ENCODE measurements at regions not wholly inside any gene's neighbourhood (a gene's known extent, or its start where the extent isn't known, plus 50 kb on each side); places are given as distances from the start of the nearest gene placed in this dataset.
"Not testable (repeated sequence)": the region's sequence is repeated elsewhere in the genome, so short reads cannot be mapped to it uniquely, and the experiment has no call there.

- no peak for DNase-seq
Observed at GRCh38 chr21:22311741-22312462, 1313.7 kb downstream of the NCAM2 start.

- DNase-seq = no peak
Observed at GRCh38 chr21:22314963-22315362, 1316.8 kb downstream of the NCAM2 start.

- DNase-seq = no peak
Observed at GRCh38 chr21:22319435-22319834, 1321.2 kb downstream of the NCAM2 start.

GRCh38 chr21:22342889-22343288, 1344.7 kb downstream of the NCAM2 start:
- DNase-seq = no peak

GRCh38 chr21:22343303-22343702, 1345.1 kb downstream of the NCAM2 start:
- no peak for DNase-seq

- no peak for DNase-seq
Observed at GRCh38 chr21:22343721-22344120, 1345.5 kb downstream of the NCAM2 start.

- DNase-seq = no peak
Observed at GRCh38 chr21:22345624-22346023, 1347.4 kb downstream of the NCAM2 start.

- DNase-seq = no peak
Observed at GRCh38 chr21:22346576-22346975, 1348.4 kb downstream of the NCAM2 start.

GRCh38 chr21:22351076-22351475, 1352.9 kb downstream of the NCAM2 start:
- no peak for DNase-seq

GRCh38 chr21:22352088-22352487, 1353.9 kb downstream of the NCAM2 start:
- no peak for DNase-seq

- DNase-seq = no peak
Observed at GRCh38 chr21:22355949-22356348, 1357.7 kb downstream of the NCAM2 start.

GRCh38 chr21:22356663-22357062, 1358.5 kb downstream of the NCAM2 start:
- no peak for DNase-seq

GRCh38 chr21:22359599-22359998, 1361.4 kb downstream of the NCAM2 start:
- DNase-seq = not testable (repeated sequence)

GRCh38 chr21:22363504-22363903, 1365.3 kb downstream of the NCAM2 start:
- no peak for DNase-seq

GRCh38 chr21:22364163-22364562, 1366.0 kb downstream of the NCAM2 start:
- no peak for DNase-seq

GRCh38 chr21:22374218-22374969, 1376.2 kb downstream of the NCAM2 start:
- no peak for DNase-seq

- not testable (repeated sequence) for DNase-seq
Observed at GRCh38 chr21:22377795-22378194, 1379.6 kb downstream of the NCAM2 start.

- DNase-seq = no peak
Observed at GRCh38 chr21:22393324-22393723, 1395.1 kb downstream of the NCAM2 start.

GRCh38 chr21:22395965-22396364, 1397.8 kb downstream of the NCAM2 start:
- no peak for DNase-seq

GRCh38 chr21:22399681-22400514, 1401.7 kb downstream of the NCAM2 start:
- DNase-seq = no peak

GRCh38 chr21:22409571-22409970, 1411.4 kb downstream of the NCAM2 start:
- no peak for DNase-seq

GRCh38 chr21:22416555-22416954, 1418.3 kb downstream of the NCAM2 start:
- no peak for DNase-seq

GRCh38 chr21:22421416-22422180, 1423.4 kb downstream of the NCAM2 start:
- DNase-seq = no peak

Data from NCI-H2107 (cell line).